ENCODE measurements at regions not wholly inside any gene's neighbourhood (a gene's known extent, or its start where the extent isn't known, plus 50 kb on each side); places are given as distances from the start of the nearest gene placed in this dataset.

DNA sequence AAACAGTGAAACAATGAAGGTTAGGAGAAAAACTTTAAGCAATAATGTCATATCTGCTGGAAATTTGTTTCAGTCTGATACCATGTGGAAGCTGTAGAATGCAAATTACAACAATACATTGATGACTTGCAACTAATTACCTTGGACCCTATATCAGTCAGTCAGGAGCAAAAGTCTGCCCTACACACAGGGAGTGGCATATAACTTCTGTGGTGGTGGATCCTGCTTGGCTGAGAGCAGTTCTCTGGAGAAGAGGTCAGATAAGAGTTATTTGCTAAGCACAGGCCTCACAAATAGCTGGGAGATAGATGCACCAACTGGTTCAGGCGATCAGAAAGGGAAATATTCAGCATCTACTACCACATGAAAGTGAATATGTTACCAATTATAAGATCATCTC is 1364.6 kb upstream of the EPHA6 start:
- TF ChIP-seq, protein P1, sequence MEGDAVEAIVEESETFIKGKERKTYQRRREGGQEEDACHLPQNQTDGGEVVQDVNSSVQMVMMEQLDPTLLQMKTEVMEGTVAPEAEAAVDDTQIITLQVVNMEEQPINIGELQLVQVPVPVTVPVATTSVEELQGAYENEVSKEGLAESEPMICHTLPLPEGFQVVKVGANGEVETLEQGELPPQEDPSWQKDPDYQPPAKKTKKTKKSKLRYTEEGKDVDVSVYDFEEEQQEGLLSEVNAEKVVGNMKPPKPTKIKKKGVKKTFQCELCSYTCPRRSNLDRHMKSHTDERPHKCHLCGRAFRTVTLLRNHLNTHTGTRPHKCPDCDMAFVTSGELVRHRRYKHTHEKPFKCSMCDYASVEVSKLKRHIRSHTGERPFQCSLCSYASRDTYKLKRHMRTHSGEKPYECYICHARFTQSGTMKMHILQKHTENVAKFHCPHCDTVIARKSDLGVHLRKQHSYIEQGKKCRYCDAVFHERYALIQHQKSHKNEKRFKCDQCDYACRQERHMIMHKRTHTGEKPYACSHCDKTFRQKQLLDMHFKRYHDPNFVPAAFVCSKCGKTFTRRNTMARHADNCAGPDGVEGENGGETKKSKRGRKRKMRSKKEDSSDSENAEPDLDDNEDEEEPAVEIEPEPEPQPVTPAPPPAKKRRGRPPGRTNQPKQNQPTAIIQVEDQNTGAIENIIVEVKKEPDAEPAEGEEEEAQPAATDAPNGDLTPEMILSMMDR (IDR thresholded peaks at IDR 0.05; ENCODE audit: poor library complexity, severe bottlenecking), result no peak
- TF ChIP-seq RAD21 (conservative IDR thresholded peaks at IDR 0.05), result no peak
- no peak for TF ChIP-seq MXI1 (conservative IDR thresholded peaks at IDR 0.05; ENCODE audit: poor library complexity, severe bottlenecking)
- no peak for TF ChIP-seq EZH2 (IDR thresholded peaks at IDR 0.05; ENCODE audit: borderline replicate concordance, insufficient read depth, low read length, poor library complexity, severe bottlenecking)
- no peak for TF ChIP-seq SMC3 (conservative IDR thresholded peaks at IDR 0.05; ENCODE audit: poor library complexity)
- no peak for TF ChIP-seq POLR2AphosphoS5 (IDR thresholded peaks at IDR 0.05)
